HG03571 (cell line): ENCODE measurements at regions not wholly inside any gene's neighbourhood (a gene's known extent, or its start where the extent isn't known, plus 50 kb on each side); places are given as distances from the start of the nearest gene placed in this dataset.
"Not testable (repeated sequence)": the region's sequence is repeated elsewhere in the genome, so short reads cannot be mapped to it uniquely, and the experiment has no call there.

Experiments
- ATAC-seq: cut with Tn5 transposase; IDR thresholded peaks from one replicate; pipeline ENCODE4 v1.9.1; 2021; ENCODE audit not compliant: unreplicated experiment

DNA sequence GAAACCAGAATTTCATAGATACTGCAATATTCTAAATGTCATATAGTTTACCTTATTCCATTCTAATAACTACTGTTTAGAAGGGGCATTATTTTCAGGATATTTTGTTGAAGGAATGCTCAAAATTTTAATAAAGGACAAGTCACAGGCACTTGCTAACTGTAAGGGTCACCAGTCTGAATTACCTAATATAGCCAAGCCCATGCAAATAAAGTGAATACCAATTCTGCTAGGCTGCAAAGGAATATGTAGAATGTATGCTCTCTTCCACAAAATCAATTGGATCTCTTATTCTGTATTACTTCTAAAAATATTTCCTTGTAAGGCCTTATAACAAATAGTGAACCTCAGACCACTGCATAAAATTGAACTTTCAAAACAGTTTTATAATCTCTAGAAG, 52.3 kb upstream of the FAT4 start:
- no peak for ATAC-seq

DNA sequence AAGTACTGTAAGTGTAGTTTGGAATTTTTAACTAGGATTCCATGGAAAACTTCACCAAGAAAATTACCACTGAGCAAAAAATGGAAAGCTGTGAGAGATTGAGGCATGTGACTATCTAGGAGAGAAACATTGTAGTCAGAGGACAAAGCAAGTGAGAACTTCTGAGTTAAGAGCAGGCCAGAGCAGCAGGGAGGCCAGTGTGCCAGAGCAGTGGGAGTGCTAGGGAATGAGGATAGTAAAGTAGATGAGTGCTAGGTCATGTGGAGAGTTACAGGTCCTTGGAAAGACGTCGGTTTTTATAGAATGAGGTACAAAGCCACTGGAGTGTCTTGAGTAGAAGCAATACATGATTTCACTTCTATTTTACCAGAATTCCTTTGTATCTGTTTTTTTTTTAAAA, 52.7 kb upstream of the FAT4 start:
- ATAC-seq = no peak

DNA sequence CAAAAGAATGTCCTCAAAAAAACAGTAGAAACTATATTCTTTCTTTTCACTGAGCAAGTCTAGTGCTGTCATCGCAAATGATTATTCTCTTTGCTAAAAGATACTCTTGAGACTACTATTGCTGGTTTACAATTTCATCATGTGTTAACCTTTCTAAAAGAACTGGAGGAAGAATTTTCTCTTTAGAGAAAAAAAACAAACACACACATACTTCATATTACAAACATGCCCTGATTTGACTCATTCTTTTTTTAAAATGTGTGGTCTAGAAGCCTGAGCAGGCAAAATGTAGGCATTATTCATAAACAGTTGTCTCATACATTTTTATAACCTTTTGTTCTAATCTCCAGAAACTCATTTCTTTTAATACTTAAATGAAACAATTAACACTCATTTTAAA, 60.6 kb upstream of the FAT4 start:
- no peak for ATAC-seq

DNA sequence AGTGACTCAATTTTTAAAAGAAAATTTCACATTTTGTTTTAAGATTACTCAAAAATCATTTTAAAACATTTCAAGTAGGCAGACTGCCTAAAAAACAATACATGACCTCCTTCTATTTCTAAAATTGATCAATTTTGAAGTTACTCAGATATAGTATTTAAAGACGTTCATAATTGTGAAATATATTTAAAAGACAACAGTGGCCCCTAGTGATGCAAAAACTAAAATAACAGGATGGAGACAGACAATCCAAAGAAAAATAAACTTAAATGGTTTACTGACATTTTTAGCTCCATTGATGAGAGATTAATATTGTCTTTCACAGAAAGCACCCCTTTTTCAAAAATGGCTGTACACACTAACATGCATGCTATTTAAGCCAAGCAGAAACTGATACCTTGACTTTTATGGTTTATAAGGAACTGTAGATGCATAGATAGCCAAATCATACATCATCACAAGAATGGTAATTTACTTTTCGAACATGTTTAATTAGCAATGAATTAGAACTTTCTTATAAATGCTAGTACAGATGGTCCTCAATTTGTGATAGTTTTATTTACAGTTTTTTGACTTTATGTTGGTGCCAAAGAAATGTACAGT, 69.8 kb upstream of the FAT4 start:
- ATAC-seq = no peak

DNA sequence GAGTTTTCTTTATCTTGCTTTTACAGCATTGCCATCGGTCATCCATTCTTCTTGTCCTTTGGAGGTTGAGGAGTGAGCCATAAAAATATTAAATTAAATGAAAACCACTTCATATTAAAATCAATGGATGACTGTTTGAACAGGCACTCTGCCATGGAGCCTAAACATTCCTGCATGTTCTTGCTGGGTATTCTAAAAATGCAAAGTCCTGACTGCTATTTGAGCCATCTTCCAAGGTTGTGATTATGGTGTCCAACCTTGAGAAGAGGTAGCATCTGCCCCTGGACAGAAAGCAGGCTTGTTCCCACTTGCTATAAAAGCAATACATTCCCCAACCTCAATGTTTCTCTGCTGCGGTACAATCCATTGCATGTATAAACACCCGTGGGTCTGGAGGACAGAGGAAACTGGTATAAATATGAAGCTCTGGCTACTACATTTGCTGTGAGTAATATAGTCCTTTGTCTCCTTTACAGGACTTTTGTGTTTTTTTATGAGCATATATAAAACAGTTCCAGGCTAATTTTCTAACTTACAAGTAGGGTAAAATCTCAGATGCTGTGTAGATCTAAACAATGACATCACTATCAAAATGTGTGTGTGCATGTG, 70.9 kb upstream of the FAT4 start:
- ATAC-seq = no peak

DNA sequence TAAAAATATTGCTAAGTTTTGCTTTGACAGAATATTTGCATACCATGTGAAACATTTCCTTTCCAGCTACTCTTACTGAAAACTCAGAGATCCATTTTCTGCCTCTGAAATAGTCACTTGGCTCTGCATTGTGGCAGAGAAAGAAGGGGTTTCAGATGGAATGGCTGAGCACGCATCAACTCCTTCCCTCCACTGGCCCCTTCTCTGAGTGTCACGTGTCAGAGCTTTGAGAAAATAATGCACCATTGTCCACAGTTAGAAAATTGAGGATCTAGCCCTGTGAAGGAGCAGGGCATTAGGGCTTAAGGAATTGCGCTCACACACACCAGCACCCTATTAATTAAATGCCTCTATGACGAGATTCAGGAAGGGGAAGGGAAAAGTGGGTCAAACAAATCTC, 78.8 kb upstream of the FAT4 start:
- no peak for ATAC-seq

DNA sequence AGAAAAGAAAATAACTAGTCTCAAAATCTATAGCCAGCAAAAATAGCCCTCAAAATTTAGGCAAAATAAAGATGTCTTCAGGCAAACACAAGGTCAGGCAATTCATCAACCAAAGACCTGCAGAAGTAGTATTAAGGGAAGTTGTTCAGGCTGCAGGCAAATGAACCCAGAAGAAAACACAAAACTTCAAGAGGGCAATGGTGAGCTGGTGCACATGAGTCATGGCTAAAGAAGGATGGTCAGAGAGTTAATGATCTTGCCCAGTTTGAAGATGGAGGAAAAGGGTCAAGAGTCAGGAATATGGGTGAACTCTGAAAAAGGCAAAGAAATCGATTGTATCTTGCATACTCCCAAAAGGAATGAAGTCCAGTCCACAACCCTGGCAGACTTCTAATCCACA, 83.1 kb upstream of the FAT4 start:
- no peak for ATAC-seq

DNA sequence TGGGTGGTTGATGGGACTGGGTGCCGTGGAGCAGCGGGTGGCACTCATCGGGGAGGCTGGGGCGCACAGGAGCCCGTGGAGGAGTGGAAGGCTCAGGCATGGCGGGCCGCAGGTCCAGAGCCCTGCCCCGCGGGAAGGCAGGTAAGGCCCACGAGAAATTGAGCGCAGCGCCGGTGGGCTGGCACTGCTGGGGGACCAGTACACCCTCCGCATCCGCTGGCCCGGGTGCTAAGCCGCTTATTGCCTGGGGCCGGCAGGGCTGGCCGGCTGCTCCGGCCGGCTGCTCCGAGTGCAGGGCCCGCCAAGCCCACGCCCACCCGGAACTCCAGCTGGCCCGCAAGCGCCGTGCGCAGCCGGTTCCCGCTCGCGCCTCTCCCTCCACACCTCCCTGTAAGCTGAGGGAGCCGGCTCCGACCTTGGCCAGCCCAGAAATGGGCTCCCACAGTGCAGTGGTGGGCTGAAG, 85.1 kb upstream of the FAT4 start:
- ATAC-seq = no peak

DNA sequence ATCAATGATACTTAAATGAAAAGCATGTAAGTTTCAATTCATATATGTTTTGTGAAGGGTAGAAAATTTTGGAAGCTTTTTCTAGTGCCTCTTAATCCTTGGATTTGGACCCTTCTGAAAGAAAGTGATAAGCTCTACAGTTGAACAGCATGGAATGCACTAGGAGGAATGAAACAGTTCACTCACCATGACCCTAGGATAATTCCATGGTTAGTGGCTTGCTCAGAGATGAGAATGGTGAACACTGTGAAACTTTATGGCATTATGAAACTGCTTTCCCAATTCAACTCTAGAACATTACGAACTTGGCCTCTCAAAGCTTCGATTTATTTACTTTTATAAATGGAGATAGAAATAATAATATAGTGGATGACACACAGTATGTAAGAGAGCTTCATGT, 88.9 kb upstream of the FAT4 start:
- ATAC-seq = no peak

DNA sequence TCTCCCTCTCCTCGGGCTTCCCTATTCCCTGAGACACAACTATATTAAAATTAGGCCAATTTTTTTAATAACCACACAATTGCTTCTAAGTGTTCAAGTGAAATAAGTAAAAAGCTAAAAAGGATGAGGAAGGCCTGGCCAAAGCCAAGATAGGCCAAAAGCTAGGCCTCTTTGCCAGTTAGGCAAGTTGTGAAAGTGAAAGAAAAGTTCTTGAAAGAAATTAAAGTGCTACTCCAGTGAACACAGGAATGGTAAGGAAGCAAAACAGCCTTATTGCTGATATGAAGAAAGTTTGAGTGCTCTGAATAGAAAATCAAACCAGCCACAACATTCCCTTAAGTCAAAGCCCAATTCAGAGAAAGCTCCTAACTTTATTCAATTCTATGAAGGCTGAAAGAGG, 114.2 kb upstream of the FAT4 start:
- no peak for ATAC-seq

DNA sequence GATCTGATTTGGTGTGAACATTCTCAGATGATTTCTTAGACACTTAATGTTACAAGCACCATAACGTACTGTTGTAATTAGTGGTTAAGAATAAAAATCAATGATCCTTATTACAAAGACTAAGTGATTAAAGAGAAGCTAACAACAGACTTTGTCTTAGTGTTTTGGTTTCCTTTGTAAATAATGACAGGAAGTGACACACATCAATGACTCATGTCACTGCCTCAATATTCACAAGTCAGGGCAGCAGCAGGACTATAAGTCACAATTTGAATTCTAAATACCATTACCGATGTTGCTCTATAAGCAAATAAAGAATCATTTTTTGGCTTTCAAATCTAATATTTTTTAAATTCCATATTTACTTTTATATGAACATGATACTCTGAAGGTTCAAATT, 115.8 kb upstream of the FAT4 start:
- no peak for ATAC-seq

DNA sequence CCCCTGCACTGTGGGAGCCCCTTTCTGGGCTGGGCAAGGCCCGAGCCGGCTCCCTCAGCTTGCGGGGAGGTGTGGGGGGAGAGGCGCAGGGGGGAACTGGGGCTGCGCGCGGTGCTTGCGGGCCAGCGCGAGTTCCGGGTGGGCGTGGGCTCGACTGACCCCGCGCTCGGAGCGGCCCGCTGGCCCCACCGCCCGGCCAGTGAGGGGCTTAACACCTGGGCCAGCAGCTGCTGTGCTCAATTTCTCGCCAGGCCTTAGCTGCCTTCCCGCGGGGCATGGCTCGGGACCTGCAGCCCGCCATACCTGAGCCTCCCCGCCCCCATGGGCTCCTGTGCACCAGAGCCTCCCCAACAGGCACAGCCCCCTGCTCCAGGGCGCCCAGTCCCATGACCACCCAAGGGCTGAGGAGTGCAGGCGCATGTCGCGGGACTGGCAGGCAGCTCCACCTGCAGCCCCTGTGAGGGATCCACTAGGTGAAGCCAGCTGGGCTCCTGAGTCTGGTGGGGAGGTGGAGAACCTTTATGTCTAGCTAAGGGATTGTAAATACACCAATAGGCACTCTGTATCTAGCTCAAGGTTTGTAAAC, 122.8 kb upstream of the FAT4 start:
- not testable (repeated sequence) for ATAC-seq

DNA sequence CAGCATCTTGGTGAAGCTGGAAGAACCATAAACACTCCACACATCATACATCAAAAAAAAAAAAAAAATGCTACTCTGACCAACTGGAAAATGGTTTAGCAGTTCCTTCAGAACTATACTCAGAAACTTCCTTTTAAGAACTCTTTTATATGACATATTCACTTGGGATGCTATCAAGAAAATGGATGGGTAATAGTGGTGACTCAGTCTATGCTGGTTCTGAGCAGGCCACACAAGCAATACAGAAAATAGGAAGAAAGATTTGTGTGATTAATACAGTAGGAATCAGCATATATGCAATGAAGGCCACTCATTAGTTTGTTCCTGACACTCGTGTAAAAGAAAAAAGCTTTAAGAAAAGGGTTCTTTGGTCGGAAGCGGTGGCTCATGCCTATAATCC, 123.5 kb upstream of the FAT4 start:
- no peak for ATAC-seq

DNA sequence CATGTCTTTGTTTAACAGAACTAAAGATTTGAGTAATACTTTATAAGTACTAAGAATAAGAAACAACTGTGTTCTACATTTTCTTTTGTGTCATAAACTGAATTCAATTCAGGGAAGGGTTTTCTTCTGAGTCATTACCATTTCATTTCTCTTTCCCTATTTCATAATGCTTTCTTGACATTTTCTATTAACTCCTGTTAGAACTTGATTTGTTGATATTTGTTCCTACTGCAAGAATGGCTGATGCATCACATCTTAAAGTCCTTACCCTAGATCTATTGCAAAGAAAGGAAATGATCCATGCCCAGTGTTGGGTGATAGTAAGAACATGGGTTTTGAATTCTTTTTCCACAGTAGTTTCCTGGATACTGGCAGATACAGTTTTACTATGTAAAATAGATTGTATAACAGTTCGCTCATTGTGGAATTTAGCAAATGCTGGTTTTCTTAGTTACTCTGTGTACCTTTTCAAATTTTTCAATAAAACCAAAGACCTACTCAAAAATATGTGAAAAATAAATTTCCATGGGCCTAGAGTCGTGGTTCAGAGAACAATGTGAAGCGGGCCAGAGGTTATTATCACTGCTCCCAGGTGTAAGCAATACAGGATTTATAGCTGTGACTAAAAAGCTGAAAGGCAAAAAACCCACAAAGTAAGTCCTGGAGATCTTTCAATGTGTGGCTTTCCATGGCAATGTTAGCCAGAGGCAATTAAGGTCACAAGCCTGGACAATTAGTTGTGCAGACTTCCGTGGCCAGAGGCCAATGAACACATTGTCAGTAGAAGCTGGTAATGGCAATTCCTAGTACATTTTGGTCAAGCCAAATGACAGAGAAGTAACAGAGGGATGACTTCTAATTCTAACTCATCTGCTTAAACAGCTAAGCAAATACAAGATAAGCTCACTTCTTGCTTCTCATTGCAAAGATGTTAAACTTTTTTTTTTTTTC, 127.3 kb upstream of the FAT4 start:
- ATAC-seq = no peak

DNA sequence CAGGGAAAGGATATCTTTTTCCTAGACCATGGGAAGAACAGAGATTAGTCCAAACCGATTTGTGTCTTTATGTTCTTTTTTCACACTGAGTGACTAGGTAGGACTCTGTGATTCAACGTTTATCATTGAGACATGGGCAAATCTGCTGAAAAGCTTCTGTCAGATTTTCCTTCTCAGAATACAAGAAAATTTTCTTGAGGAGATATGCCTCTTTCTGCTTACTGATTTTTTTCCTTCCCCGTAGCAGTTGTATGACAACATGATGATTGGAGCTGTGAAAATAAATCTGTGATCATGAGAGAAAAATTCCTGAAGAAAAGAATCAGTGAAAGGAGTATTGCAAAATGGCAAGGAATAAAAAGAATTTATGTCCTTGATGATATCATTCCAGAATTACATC, 130.6 kb upstream of the FAT4 start:
- no peak for ATAC-seq

DNA sequence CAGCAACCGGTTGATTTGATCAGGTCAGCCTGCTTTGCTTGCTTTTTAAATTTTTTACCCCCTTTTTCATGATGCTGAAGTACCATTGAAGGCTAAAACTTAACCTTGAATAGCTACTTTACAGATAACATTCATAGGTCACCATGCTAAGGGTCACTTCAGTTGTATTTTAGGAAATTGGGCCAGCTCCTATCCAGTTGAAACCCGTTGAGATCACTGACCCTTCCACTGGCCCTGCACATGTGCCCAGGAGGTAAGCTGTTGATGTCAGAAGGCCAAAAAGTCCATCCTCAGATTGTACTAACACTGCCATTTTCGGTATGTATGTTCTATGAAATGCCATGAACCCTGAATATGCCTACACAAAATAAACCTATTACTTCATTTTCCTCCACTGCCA, 133.0 kb upstream of the FAT4 start:
- ATAC-seq = no peak

DNA sequence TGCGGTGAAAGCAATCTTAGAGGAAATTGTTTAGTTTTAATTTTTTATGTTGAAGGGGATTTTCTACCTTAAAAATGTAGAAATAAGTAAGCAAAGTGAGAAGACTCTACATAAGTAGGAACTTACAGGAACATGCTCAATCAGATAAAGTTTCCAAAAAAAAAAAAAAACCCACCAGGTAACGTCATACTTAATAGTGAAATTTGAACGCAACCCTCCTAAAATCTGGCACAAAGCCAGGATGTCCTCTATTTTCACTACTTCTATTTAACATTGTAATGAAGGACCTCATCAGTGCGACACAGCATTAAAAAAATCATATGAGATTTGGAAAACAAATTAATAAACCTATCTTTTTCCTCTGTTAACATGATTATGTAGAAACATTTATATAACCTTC, 135.0 kb upstream of the FAT4 start:
- ATAC-seq = no peak

DNA sequence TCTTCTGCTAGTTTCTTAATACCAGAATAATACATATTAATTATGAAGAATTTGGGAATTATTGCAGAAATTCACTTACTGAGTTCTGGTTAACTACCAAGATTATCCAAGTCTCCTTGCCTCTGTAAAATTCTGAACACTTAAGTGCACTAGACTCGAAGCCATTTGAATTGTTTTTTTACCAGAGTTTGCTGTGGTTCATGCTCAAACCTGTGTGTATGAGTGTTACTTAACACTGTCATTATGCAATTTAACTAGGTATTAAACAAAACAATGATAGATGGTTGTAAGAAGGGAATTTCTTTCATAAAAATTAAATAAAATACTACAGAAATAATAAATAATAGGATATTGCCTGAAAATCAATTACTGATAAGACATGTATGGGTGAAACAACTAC, 145.6 kb upstream of the FAT4 start:
- ATAC-seq = no peak

DNA sequence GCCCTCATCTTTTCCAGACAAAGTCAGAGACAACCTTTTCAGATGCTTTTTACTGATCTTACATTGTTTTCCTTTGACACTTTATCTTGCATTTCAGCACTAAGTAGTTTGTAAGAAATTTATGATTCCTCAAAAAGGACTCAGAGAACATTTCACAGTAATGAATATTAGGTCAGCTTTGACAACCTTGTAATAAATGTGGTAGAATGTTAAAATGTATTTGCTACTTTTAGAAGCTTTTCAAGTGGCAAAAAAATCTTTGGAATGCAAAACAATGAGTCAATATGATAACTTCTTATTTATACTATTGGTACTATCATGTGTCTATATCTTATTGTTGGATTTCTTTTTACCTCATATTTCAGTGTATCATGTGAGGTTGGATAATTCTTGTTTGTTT, 146.2 kb upstream of the FAT4 start:
- ATAC-seq = no peak

DNA sequence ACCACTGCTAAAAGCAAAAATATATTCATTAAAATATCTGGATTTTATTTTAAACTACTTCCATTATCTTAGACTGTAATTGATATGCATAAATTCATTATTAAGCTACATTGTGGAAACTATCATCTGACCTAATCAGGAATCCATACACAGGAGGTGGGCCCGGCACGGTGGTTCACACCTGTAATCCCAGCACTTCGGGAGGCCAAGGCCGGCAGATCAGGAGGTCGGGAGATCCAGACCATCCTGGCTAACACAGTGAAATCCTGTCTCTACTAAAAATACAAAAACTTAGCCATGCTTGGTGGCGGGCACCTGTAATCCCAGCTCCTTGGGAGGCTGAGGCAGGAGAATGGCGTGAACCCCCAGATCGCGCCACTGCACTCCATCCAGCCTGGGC, 148.7 kb upstream of the FAT4 start:
- ATAC-seq = not testable (repeated sequence)

DNA sequence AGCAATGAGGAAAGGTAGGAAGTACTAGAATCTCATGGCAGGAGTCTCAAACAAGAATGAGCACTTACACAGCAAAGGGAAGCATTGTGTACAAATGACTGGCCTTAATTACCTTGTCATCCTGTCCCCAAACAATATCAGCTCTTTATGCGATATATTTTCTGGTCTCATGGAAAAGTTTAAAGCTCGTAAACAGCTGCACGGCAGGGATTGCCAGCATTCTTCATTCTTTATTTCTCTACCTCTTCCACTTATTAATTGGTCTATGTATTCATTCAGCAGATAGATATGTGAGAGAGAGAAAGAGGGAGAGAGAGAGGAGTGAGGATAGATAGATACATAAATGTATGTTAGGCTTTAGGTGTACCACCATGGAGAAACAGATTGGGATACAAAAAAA, 155.8 kb upstream of the FAT4 start:
- no peak for ATAC-seq

DNA sequence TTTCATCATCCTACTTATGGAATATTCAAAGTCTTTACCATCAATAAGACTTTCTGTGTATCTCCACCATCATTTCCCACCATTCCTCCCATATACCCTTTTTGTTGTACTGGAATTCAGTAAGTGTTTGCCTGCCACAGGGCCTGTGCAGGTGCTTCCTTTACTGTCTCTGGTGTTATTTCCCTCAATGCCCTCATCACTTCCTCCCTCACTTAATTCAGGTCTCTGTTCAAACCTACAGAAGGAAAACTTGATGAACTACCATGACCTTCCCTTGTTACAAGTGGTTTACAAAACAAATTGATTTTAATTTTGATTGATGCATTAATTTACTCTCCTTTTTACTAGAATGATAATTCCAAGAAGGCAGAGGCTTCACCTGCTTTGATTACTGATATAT, 159.5 kb upstream of the FAT4 start:
- ATAC-seq = no peak
